CD4-positive, alpha-beta memory T cell (primary cell): ENCODE measurements at regions not wholly inside any gene's neighbourhood (a gene's known extent, or its start where the extent isn't known, plus 50 kb on each side); places are given as distances from the start of the nearest gene placed in this dataset.

ENCODE experiments used
- CTCF ChIA-PET: fragments of 350-600 bp; sonication (Branson Sonifier 250); formaldehyde crosslinking; loops from one replicate; lab custom pipeline; 2021; ENCODE audit warnings: inconsistent platforms; ENCODE audit not compliant: partially characterized antibody; lab: Charles Lee
- POLR2A ChIA-PET: fragments of 350-600 bp; sonication (Branson Sonifier 250); formaldehyde crosslinking; loops from one replicate; lab custom pipeline; 2021; ENCODE audit not compliant: partially characterized antibody; lab: Charles Lee
- DNase-seq, 5 donors: peaks; one replicate each; pipeline versions ENCODE4 v3.0.0 to v3.0.0-alpha.2; 2020 to 2022; ENCODE audit warnings: mixed read lengths in 1 of 5
- H3K27ac ChIP-seq: one replicate; pipeline ENCODE4 v1.7.0; 2013; ENCODE audit warnings: low read depth, low read length
- H3K27me3 ChIP-seq: 2 replicates; pipeline ENCODE4 v1.7.0; 2013; ENCODE audit warnings: mild to moderate bottlenecking, low read length, moderate library complexity; ENCODE audit not compliant: insufficient read depth
- H3K36me3 ChIP-seq: 2 replicates; pipeline ENCODE4 v1.7.0; 2013; ENCODE audit warnings: mild to moderate bottlenecking, low read length, moderate library complexity; ENCODE audit not compliant: insufficient read depth
- H3K4me1 ChIP-seq: 2 replicates; pipeline ENCODE4 v1.7.0; 2013; ENCODE audit warnings: mild to moderate bottlenecking, low read length, moderate library complexity; ENCODE audit not compliant: insufficient read depth
- H3K4me3 ChIP-seq, 2 donors: one replicate each; pipeline ENCODE4 v1.7.0; 2013; ENCODE audit warnings: low read length in 2 of 2, mild to moderate bottlenecking in 1 of 2
- H3K9me3 ChIP-seq, 2 donors: one replicate each; pipeline ENCODE4 v1.7.0; 2013; ENCODE audit warnings: low read length in 2 of 2, control low read depth in 1 of 2; ENCODE audit not compliant: control insufficient read depth in 1 of 2
- H3K27ac Mint-ChIP-seq, 7 donors: one replicate each; pipeline ENCODE4 v1.8.0; 2020 to 2021; ENCODE audit warnings: mixed read lengths in 7 of 7, mild to moderate bottlenecking in 6 of 7, inconsistent platforms in 3 of 7, moderate library complexity in 3 of 7
- H3K27me3 Mint-ChIP-seq, 2 donors: one replicate each; pipeline ENCODE4 v1.8.0; 2020 to 2021; ENCODE audit warnings: mixed read lengths in 2 of 2
- H3K36me3 Mint-ChIP-seq, 2 donors: one replicate each; pipeline ENCODE4 v1.8.0; 2020 to 2021; ENCODE audit warnings: mixed read lengths in 2 of 2, inconsistent platforms in 1 of 2, mild to moderate bottlenecking in 1 of 2
- H3K4me1 Mint-ChIP-seq, 4 donors: one replicate each; pipeline ENCODE4 v1.8.0; 2020 to 2021; ENCODE audit warnings: mixed read lengths in 4 of 4, mild to moderate bottlenecking in 1 of 4
- H3K4me3 Mint-ChIP-seq, 8 donors: one replicate each; pipeline ENCODE4 v1.8.0; 2020 to 2021; ENCODE audit warnings: mixed read lengths in 8 of 8, mild to moderate bottlenecking in 7 of 8, moderate library complexity in 6 of 8, inconsistent platforms in 3 of 8
- H3K9me3 Mint-ChIP-seq, 8 donors: one replicate each; pipeline ENCODE4 v1.8.0; 2020 to 2021; ENCODE audit warnings: mixed read lengths in 8 of 8, mild to moderate bottlenecking in 5 of 8, inconsistent platforms in 3 of 8, moderate library complexity in 1 of 8
- intact Hi-C: fragments of 100-400 bp; cut with micrococcal nuclease; formaldehyde crosslinking; loops from one replicate; pipeline ENCODE4 v1.15.1; 2023

DNA sequence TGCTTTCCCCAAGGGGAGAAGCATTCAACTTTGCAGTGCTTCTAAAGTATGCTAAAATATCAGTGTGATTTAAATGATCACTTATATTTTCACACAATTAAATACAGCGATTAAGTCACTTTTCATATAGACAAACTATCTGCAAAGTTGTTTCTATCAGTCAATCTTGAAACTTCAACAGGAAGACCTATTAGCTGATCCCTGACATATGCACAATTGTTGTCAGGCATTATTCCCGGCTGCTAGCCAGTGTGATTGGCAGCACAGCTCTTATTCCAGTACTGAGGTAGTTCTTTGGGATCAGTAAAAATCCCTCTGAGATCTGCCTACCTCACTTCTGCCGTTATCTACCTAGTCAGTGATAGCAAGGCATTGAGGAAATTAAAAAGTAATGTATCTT, 629.5 kb downstream of the NR4A2 start:
- Histone ChIP-seq H3K27me3 (no peaks in the 10 kb centered on the region), H3K4me3 (no peak overlapping the region), H3K27ac (no peak overlapping the region), H3K9me3 (no peaks in the 10 kb centered on the region), H3K36me3 (no peaks in the 10 kb centered on the region), H3K4me1 (no peaks in the 10 kb centered on the region)
- H3K27me3 Mint-ChIP-seq, result no peaks in the 10 kb centered on the region
- no peak overlapping the region for H3K4me3 Mint-ChIP-seq
- no peaks in the 10 kb centered on the region for H3K9me3 Mint-ChIP-seq
- POLR2A ChIA-PET, result no interaction called here
- H3K36me3 Mint-ChIP-seq, result no peaks in the 10 kb centered on the region
- CTCF ChIA-PET, result no interaction called here
- no peak overlapping the region for H3K27ac Mint-ChIP-seq
- H3K4me1 Mint-ChIP-seq, result no peaks in the 10 kb centered on the region
- DNase-seq, result no peak
- intact Hi-C loops, result no loop called here

DNA sequence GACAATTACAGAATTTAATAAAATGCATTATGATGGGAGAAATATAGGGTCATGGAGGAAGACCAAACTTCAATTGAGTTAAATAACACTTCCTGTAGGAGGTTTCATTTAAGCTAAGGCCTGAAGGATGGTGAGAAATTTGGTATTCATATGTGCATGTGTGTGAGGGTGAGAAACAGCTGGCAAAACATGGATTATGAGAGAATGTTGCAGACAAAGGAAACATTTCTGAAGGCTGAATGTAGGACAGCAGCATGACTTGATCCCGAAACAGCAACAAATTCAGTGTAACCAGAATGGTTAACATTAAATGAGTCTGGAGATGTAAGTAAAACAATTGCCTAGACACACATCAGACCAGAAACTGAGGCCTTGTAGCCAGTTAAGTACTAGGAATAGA, 630.8 kb downstream of the NR4A2 start:
- intact Hi-C loops, result no loop called here
- no peak overlapping the region for H3K4me3 Mint-ChIP-seq
- CTCF ChIA-PET, result no interaction called here

GRCh38 chr2:155696571-155696970, 636.0 kb downstream of the NR4A2 start:
- Histone ChIP-seq H3K27me3 (no peaks in the 10 kb centered on the region), H3K4me3 (no peak overlapping the region), H3K4me1 (no peaks in the 10 kb centered on the region), H3K27ac (no peak overlapping the region), H3K36me3 (no peaks in the 10 kb centered on the region), H3K9me3 (no peaks in the 10 kb centered on the region)
- no peaks in the 10 kb centered on the region for H3K36me3 Mint-ChIP-seq
- ChIA-PET CTCF (no interaction called here), POLR2A (no interaction called here)
- H3K4me3 Mint-ChIP-seq, result no peak overlapping the region
- DNase-seq, result no peak
- H3K27ac Mint-ChIP-seq, result no peak overlapping the region
- intact Hi-C loops, result no loop called here
- no peaks in the 10 kb centered on the region for H3K4me1 Mint-ChIP-seq
- peaks cover 0 to 1% of the 10 kb centered on the region in 2 donors for H3K27me3 Mint-ChIP-seq
- H3K9me3 Mint-ChIP-seq, result peaks cover 0 to 3% (median 0%) of the 10 kb centered on the region in 8 donors

More for the DNA sequence above, 630.8 kb downstream of the NR4A2 start:
- Mint-ChIP-seq H3K27ac (no peak overlapping the region), H3K27me3 (peaks cover 0 to 1% of the 10 kb centered on the region in 2 donors), H3K9me3 (peaks cover 0 to 3% (median 0%) of the 10 kb centered on the region in 8 donors), H3K4me1 (no peaks in the 10 kb centered on the region), H3K36me3 (no peaks in the 10 kb centered on the region)
- Histone ChIP-seq H3K27me3 (no peaks in the 10 kb centered on the region), H3K9me3 (no peaks in the 10 kb centered on the region), H3K27ac (no peak overlapping the region), H3K4me1 (no peaks in the 10 kb centered on the region), H3K36me3 (no peaks in the 10 kb centered on the region), H3K4me3 (no peak overlapping the region)
- POLR2A ChIA-PET, result no interaction called here
- no peak for DNase-seq

- ChIA-PET POLR2A (no interaction called here), CTCF (no interaction called here)
- Histone ChIP-seq H3K36me3 (no peaks in the 10 kb centered on the region), H3K27me3 (no peaks in the 10 kb centered on the region), H3K27ac (no peak overlapping the region), H3K4me1 (no peaks in the 10 kb centered on the region), H3K4me3 (no peak overlapping the region), H3K9me3 (no peaks in the 10 kb centered on the region)
- no peaks in the 10 kb centered on the region for H3K4me1 Mint-ChIP-seq
- H3K27ac Mint-ChIP-seq, result no peak overlapping the region
- H3K36me3 Mint-ChIP-seq, result no peaks in the 10 kb centered on the region
- H3K27me3 Mint-ChIP-seq, result peaks cover 0 to 1% of the 10 kb centered on the region in 2 donors
- H3K4me3 Mint-ChIP-seq, result no peak overlapping the region
- H3K9me3 Mint-ChIP-seq, result peaks cover 0 to 3% (median 0%) of the 10 kb centered on the region in 8 donors
- intact Hi-C loops, result no loop called here
- no peak for DNase-seq
Measured at GRCh38 chr2:155695505-155695904, 637.0 kb downstream of the NR4A2 start.

- CTCF ChIA-PET, result no interaction called here
- no peak overlapping the region for H3K27ac ChIP-seq
Measured at GRCh38 chr2:155692856-155693255, 639.7 kb downstream of the NR4A2 start.

DNA sequence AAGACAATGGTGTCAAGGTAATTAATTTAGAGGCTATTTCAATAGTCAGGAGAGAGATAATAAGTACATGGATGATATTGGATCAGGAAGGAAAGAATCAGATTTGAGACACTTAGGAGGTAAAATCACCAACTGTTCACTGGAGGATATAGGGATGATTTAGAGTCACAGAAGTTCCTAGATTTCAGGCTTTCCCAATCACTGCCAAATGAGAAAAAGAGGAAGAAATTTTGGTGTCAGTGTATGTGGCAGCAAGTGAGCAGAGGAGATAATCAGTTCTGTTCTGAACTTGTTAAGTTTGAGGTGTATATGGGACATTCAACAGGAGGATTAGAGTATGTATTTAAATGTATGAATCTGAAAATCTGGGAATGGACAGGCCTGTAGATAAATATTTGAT, 640.4 kb downstream of the NR4A2 start:
- Mint-ChIP-seq H3K27me3 (no peaks in the 10 kb centered on the region), H3K4me1 (no peaks in the 10 kb centered on the region), H3K4me3 (no peak overlapping the region), H3K9me3 (peaks cover 0 to 2% (median 0%) of the 10 kb centered on the region in 8 donors), H3K27ac (no peak overlapping the region), H3K36me3 (no peaks in the 10 kb centered on the region)
- H3K9me3 ChIP-seq, result no peaks in the 10 kb centered on the region
- H3K4me1 ChIP-seq, result no peaks in the 10 kb centered on the region
- no peak for DNase-seq
- intact Hi-C loops, result no loop called here
- POLR2A ChIA-PET, result no interaction called here
- no peak overlapping the region for H3K4me3 ChIP-seq
- H3K36me3 ChIP-seq, result no peaks in the 10 kb centered on the region
- no peak overlapping the region for H3K27ac ChIP-seq
- H3K27me3 ChIP-seq, result no peaks in the 10 kb centered on the region
- CTCF ChIA-PET, result no interaction called here

More at GRCh38 chr2:155692856-155693255, 639.7 kb downstream of the NR4A2 start:
- intact Hi-C loops, result no loop called here
- Mint-ChIP-seq H3K27ac (no peak overlapping the region), H3K27me3 (peaks cover 0 to 1% of the 10 kb centered on the region in 2 donors), H3K9me3 (peaks cover 0 to 2% (median 0%) of the 10 kb centered on the region in 8 donors), H3K4me3 (no peak overlapping the region), H3K4me1 (no peaks in the 10 kb centered on the region), H3K36me3 (no peaks in the 10 kb centered on the region)
- no peak for DNase-seq
- Histone ChIP-seq H3K36me3 (no peaks in the 10 kb centered on the region), H3K9me3 (no peaks in the 10 kb centered on the region), H3K4me3 (no peak overlapping the region), H3K27me3 (no peaks in the 10 kb centered on the region), H3K4me1 (no peaks in the 10 kb centered on the region)
- POLR2A ChIA-PET, result no interaction called here

GRCh38 chr2:155690785-155691184, 641.7 kb downstream of the NR4A2 start:
- Mint-ChIP-seq H3K9me3 (no peaks in the 10 kb centered on the region), H3K4me1 (no peaks in the 10 kb centered on the region), H3K27ac (no peak overlapping the region), H3K27me3 (no peaks in the 10 kb centered on the region), H3K36me3 (no peaks in the 10 kb centered on the region), H3K4me3 (no peak overlapping the region)
- H3K4me3 ChIP-seq, result no peak overlapping the region
- no peaks in the 10 kb centered on the region for H3K27me3 ChIP-seq
- H3K27ac ChIP-seq, result no peak overlapping the region
- DNase-seq, result no peak
- no peaks in the 10 kb centered on the region for H3K4me1 ChIP-seq
- H3K36me3 ChIP-seq, result no peaks in the 10 kb centered on the region
- CTCF ChIA-PET, result no interaction called here
- POLR2A ChIA-PET, result no interaction called here
- H3K9me3 ChIP-seq, result no peaks in the 10 kb centered on the region
- intact Hi-C loops, result no loop called here

DNA sequence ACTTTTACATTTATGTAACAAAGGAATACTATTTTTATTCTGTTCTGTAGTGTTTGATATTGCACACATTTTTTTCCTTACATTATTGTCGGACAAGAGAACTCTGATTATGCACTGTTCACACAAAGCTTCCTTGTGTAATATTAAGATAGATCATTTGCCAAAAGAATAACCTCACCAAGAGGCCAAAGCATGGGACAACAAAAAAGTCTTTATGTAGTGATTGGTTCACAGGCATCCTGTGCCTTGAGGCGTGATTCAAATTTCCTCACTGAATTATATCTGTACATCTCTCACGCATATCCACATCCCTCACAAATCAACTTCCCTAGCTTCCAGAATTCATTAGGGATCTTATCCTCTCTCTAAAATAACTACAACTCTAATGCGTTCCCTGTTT, 642.7 kb downstream of the NR4A2 start:
- POLR2A ChIA-PET, result no interaction called here
- Histone ChIP-seq H3K4me3 (no peak overlapping the region), H3K36me3 (no peaks in the 10 kb centered on the region), H3K9me3 (no peaks in the 10 kb centered on the region), H3K4me1 (no peaks in the 10 kb centered on the region), H3K27me3 (no peaks in the 10 kb centered on the region), H3K27ac (no peak overlapping the region)
- H3K4me3 Mint-ChIP-seq, result no peak overlapping the region
- H3K27ac Mint-ChIP-seq, result no peak overlapping the region
- CTCF ChIA-PET, result no interaction called here
- H3K36me3 Mint-ChIP-seq, result no peaks in the 10 kb centered on the region
- intact Hi-C loops, result no loop called here
- no peaks in the 10 kb centered on the region for H3K4me1 Mint-ChIP-seq
- H3K9me3 Mint-ChIP-seq, result no peaks in the 10 kb centered on the region
- H3K27me3 Mint-ChIP-seq, result no peaks in the 10 kb centered on the region
- no peak for DNase-seq
